IPS DF 6.9 (cell line): ENCODE measurements at regions not wholly inside any gene's neighbourhood (a gene's known extent, or its start where the extent isn't known, plus 50 kb on each side); places are given as distances from the start of the nearest gene placed in this dataset.

Source experiments
- DNase-seq: peaks from one replicate; pipeline ENCODE4 v3.0.0-alpha.2; 2013; ENCODE audit warnings: low read depth, low spot score
- H3K27ac ChIP-seq: one replicate; pipeline ENCODE4 v1.5.1; 2013; ENCODE audit warnings: low read length, control low read depth
- H3K27me3 ChIP-seq: 2 replicates; pipeline ENCODE4 v1.6.1; 2013; ENCODE audit warnings: mild to moderate bottlenecking, low read length; ENCODE audit not compliant: control insufficient read depth, insufficient read depth
- H3K36me3 ChIP-seq: 2 replicates; pipeline ENCODE4 v1.6.1; 2013; ENCODE audit warnings: low read length; ENCODE audit not compliant: control insufficient read depth, insufficient read depth
- H3K4me1 ChIP-seq: 2 replicates; pipeline ENCODE4 v1.6.1; 2013; ENCODE audit warnings: low read length; ENCODE audit not compliant: control insufficient read depth, insufficient read depth
- H3K4me3 ChIP-seq: 2 replicates; pipeline ENCODE4 v1.5.1; 2013; ENCODE audit warnings: mild to moderate bottlenecking, low read length
- H3K9me3 ChIP-seq: 2 replicates; pipeline ENCODE4 v1.6.1; 2013; ENCODE audit warnings: low read length, inconsistent platforms; ENCODE audit not compliant: control insufficient read depth, insufficient read depth
- WGBS: extraction: QIAGEN DNeasy Blood & Tissue Kit; methylation state at CpG from one replicate; pipeline ENCODE4 v1.1.7; 2013; ENCODE audit warnings: mixed read lengths, missing lambda C conversion rate; ENCODE audit not compliant: insufficient read length, insufficient coverage; 5-methylcytosine and 5-hydroxymethylcytosine counted together

DNA sequence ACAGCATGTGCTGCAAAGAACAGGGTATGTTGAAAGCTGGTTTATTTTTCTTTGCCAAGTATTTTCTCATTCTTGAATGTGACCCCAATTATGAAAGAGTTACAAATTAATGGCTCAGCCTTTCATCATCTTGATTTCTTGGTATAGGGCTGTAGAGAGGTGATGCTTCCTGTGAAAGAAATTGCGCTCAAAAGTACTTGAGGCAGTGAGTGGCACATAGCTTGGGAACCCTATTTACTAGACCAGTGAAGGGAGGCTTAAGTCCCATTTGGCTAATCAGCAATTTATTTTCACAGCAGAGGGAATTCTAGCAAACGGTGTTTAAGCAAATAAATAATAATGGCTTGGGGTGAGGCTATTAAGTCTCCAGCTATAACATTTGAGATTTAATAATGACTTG is 153.9 kb upstream of the MIS18BP1 start:
- Histone ChIP-seq H3K36me3 (no peaks in the 10 kb centered on the region), H3K4me3 (no peak overlapping the region), H3K27me3 (no peaks in the 10 kb centered on the region), H3K9me3 (no peaks in the 10 kb centered on the region), H3K4me1 (no peaks in the 10 kb centered on the region), H3K27ac (no peak overlapping the region)
- WGBS, result no CpG with 5 or more reads among the region's 2 CpGs
- DNase-seq, result no peak

DNA sequence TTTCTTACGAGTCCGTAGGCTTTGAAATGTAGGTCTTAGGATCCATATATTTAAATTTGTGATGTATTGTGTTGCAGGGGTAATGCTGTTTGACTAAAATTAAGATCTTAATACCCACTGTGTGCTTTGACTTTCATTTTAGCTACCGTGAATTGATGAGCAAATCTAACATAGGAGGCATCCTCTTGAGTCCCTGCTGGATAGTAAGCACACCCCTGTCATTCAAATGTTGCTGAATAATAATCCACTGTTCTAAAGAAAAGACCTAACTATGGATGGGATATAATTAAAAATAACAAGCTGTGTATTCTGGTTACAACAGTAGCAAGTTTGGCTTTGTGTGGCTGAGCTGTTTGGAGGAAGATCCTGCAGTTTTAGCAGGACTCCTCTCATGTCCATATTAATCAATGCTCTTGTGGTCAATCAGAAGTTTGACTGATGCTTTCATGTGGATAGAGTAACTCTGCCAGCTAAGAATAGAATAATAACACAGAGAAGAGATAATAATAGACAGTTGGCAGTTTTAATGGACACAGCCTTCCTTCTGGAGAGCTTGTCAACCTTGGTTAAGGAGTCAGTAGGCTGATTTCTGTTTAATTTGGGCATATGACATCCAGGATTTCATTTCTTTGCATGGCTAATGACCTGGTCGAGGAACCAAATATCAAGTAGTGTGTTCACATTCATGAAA is 148.1 kb upstream of the MIS18BP1 start:
- no peak overlapping the region for H3K27ac ChIP-seq
- no peaks in the 10 kb centered on the region for H3K9me3 ChIP-seq
- no CpG with 5 or more reads among the region's 4 CpGs for WGBS
- H3K36me3 ChIP-seq, result no peaks in the 10 kb centered on the region
- no peak for DNase-seq
- H3K4me1 ChIP-seq, result no peaks in the 10 kb centered on the region
- no peak overlapping the region for H3K4me3 ChIP-seq
- no peaks in the 10 kb centered on the region for H3K27me3 ChIP-seq

DNA sequence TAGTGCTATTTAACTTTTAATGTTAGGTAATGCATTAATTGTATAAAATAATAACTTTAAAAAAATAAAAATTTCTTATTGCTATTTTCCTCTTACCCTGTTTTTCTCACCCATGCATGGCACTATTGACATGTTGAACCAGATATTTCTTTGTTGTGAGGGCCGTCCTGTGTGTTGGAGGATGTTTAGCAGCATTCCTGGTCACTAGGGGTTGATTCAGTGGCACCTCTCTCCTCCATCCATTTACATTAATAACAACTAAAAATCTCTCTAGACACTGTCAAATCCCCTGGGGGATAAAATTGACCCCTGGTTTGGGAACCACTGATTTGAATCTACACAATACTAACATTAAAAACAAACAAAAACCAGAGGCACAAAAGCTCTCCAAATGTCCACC is 147.5 kb upstream of the MIS18BP1 start:
- DNase-seq, result no peak
- no peaks in the 10 kb centered on the region for H3K36me3 ChIP-seq
- no CpG with 5 or more reads among the region's 1 CpG for WGBS
- H3K27ac ChIP-seq, result no peak overlapping the region
- H3K4me3 ChIP-seq, result no peak overlapping the region
- H3K27me3 ChIP-seq, result no peaks in the 10 kb centered on the region
- no peaks in the 10 kb centered on the region for H3K9me3 ChIP-seq
- no peaks in the 10 kb centered on the region for H3K4me1 ChIP-seq

DNA sequence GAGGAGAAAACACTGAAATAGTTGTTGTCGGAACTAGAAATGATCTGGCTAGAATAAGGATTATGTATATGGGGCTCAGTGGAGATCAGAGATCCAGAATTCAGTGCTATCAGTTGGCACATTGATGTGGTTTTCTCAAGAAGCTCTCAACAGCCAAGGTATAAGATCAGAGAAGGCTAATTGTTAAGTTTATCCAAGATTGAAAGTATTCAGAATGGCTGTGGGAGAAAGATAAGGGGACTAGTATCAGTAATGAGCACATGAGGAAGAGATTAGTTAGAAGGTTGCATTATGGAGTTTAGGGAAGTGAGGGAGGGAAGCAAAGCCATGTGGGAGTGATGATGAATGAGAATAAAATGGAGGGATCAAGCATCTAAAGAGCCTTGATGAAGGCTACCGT is 128.1 kb upstream of the MIS18BP1 start:
- Histone ChIP-seq H3K9me3 (no peaks in the 10 kb centered on the region), H3K27me3 (no peaks in the 10 kb centered on the region), H3K4me3 (no peak overlapping the region), H3K27ac (no peak overlapping the region), H3K36me3 (no peaks in the 10 kb centered on the region), H3K4me1 (no peaks in the 10 kb centered on the region)
- no peak for DNase-seq
- WGBS, result no CpG with 5 or more reads among the region's 2 CpGs

DNA sequence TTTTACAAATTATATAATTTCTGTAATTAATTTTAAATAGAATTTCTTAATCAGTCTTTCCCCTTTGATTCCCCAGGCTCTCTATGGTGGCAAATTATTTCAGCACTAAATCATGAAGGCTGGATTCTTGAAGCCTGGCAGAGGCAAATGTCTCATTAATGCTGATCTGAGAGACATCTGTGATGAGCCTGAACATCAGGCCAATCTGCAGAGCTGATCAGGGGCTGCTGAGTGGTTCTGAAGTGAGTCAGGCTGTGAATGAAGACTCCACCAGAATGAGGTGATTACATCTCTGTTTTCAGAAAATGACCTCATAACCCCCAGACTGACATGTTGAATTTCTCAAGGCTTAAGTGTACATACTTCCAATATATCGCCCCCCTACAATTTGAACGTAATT is 124.2 kb upstream of the MIS18BP1 start:
- WGBS, result no CpG with 5 or more reads among the region's 2 CpGs
- Histone ChIP-seq H3K9me3 (no peaks in the 10 kb centered on the region), H3K27me3 (no peaks in the 10 kb centered on the region), H3K27ac (no peak overlapping the region), H3K4me1 (no peaks in the 10 kb centered on the region; the same call in 1 of the 2 replicates), H3K4me3 (no peak overlapping the region), H3K36me3 (no peaks in the 10 kb centered on the region)
- no peak for DNase-seq

DNA sequence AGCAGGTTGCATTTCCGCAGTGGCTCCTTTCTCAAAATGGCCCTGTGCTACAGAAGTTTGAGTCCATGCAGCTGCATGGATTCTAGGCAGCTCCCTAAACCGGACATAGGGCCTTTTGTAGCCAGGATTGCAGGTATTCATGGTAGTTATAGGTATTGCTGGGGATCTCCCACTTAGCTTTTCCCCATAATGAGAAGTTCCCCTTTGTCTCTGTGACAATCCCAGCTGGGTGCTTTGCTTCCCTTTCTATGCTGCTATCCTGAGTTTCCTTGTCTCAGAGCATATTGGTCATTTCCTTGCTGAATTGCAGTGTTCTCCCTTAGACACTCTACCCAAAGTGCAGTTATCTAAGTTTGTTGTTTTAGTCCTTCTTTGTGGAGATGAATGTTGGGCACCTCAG is 120.9 kb upstream of the MIS18BP1 start:
- H3K36me3 ChIP-seq, result no peaks in the 10 kb centered on the region
- DNase-seq, result no peak
- H3K4me1 ChIP-seq, result no peaks in the 10 kb centered on the region; the same call in 1 of the 2 replicates
- H3K27me3 ChIP-seq, result no peaks in the 10 kb centered on the region
- H3K9me3 ChIP-seq, result no peaks in the 10 kb centered on the region
- no CpG with 5 or more reads among the region's 2 CpGs for whole genome bisulfite sequencing
- H3K4me3 ChIP-seq, result no peak overlapping the region
- H3K27ac ChIP-seq, result no peak overlapping the region

DNA sequence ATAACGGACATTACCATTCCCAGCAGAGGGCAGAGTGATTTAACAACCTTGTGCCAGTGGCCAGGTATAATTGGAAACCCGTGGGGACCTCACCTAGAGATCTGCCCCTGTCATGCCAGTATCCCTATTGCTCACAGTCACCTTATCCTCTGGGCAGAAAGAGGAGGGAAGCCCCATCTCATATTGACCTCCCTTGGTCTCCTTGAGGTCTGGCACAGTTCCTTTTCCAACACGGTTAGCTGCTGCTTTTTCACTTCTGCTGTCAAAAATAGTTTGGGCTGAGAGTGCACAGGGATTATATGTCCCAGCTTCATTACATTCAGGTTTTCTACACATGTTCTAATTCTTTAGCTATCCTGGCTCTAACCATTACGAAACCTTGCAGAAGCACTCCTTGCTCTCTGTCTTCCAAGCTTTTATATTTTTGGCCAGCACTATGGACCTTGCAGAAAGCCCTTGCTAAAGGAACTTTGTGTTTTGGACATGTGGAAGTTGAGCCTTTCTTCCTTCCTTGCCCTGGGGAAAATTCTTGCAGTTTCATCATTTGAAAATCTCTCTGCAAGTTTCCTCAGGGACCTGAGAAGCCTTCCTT is 111.7 kb upstream of the MIS18BP1 start:
- Histone ChIP-seq H3K27me3 (no peaks in the 10 kb centered on the region), H3K4me3 (no peak overlapping the region), H3K27ac (no peak overlapping the region), H3K36me3 (no peaks in the 10 kb centered on the region), H3K4me1 (no peaks in the 10 kb centered on the region), H3K9me3 (no peaks in the 10 kb centered on the region)
- WGBS, result no CpG with 5 or more reads among the region's 4 CpGs
- no peak for DNase-seq

DNA sequence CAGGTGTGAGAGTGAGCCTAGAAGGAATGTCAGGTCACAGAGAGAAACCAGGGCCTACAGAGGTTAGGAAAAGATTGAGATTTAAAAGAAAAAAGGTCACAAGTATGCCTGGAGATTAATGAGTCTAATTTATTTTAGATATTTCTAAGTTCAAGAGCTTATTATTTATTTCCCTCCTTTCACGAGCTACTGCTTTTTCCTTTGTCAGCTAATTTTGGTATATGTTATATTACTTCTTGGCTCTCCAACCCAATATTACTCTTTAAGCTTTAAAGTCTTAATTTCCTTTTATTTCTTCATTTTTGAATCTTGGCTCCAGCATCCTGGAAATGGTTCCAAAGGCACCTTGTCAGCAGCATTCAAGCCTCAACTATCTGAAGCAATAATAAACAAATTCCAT is 109.5 kb upstream of the MIS18BP1 start:
- Histone ChIP-seq H3K27ac (no peak overlapping the region), H3K9me3 (no peaks in the 10 kb centered on the region), H3K4me1 (no peaks in the 10 kb centered on the region), H3K36me3 (no peaks in the 10 kb centered on the region), H3K4me3 (no peak overlapping the region), H3K27me3 (no peaks in the 10 kb centered on the region)
- DNase-seq, result no peak
- no CpG with 5 or more reads among the region's 1 CpG for WGBS

DNA sequence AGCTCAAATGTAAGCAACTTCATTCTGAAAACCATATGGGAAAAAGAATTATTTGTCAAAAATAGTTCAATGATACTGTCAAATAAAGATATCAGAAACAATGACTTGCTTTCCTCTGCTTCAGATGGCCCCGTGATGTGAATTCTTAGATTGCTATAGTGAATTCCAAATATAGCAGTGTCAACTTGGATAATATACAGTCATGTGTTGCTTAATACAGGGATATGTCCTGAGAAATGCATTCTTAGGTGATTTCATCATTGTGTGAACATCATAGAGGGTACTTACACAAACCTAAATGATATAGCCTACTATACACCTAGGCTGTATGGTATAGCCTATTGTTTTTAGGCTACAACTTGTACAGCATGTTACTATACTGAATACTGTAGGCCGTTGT is 108.7 kb upstream of the MIS18BP1 start:
- no CpG with 5 or more reads among the region's 2 CpGs for WGBS
- no peak for DNase-seq
- Histone ChIP-seq H3K36me3 (no peaks in the 10 kb centered on the region), H3K4me3 (no peak overlapping the region), H3K27me3 (no peaks in the 10 kb centered on the region), H3K9me3 (no peaks in the 10 kb centered on the region), H3K27ac (no peak overlapping the region), H3K4me1 (no peaks in the 10 kb centered on the region)

DNA sequence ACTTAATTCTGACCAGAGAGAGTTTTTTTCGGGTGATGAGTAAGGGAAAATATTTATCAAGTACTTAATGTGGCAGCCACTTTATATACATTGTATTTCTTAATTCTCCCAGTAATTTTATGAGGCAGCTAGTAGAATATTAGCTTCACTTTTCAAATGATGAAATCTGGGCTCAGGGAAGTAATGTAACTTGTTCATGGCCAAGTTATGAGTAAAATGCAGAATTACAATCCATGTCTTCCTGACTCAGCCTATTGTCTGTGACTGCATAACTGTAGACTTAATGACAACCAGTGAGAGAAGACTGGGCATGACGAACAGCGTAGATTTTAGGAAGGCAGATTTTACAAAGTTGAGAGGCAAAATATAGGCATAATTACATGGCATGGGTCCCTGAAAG is 106.7 kb upstream of the MIS18BP1 start:
- H3K4me3 ChIP-seq, result no peak overlapping the region
- no peaks in the 10 kb centered on the region for H3K4me1 ChIP-seq
- H3K36me3 ChIP-seq, result no peaks in the 10 kb centered on the region
- no peak overlapping the region for H3K27ac ChIP-seq
- no peak for DNase-seq
- no CpG with 5 or more reads among the region's 3 CpGs for WGBS
- H3K27me3 ChIP-seq, result no peaks in the 10 kb centered on the region
- no peaks in the 10 kb centered on the region for H3K9me3 ChIP-seq

DNA sequence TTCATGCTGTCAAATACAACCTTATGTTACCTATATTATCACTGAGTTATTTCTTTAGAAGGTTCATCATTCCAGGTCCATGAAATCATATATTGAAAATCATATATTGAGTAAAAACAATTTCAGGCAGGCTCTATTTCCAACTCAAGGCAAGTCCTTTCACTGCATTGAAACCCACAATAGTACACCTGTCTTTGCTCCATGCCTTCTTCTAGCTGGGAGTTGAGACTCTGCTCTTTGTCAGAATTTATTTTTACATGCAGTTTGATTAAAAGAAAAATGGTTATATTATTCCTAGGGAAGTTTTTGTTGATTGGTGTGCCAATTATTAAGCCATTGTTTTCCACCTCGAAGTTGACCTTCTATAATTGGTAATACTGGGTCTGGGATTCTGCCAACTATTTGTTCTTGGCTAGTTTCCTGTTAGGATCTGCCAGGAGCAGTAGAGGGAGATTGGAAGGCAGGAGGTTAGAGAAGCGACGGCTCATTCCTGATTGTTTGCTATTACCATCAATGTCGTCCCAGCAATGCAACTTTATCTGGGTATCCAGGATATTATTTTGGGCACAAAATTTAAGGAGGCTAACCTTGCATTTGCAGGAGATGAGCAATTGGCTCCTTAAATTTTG is 79.5 kb upstream of the MIS18BP1 start:
- H3K4me1 ChIP-seq, result no peaks in the 10 kb centered on the region
- H3K36me3 ChIP-seq, result no peaks in the 10 kb centered on the region
- WGBS, result no CpG with 5 or more reads among the region's 4 CpGs
- no peak for DNase-seq
- no peak overlapping the region for H3K27ac ChIP-seq
- H3K27me3 ChIP-seq, result no peaks in the 10 kb centered on the region
- H3K4me3 ChIP-seq, result no peak overlapping the region
- no peaks in the 10 kb centered on the region for H3K9me3 ChIP-seq
